Neural cell (in vitro differentiated cells): ENCODE measurements at regions not wholly inside any gene's neighbourhood (a gene's known extent, or its start where the extent isn't known, plus 50 kb on each side); places are given as distances from the start of the nearest gene placed in this dataset.

Experiments used
- H2AFZ ChIP-seq: fragments of 200-600, 300-800 bp; sonication (generic), shearing (Covaris generic); 2 replicates; pipeline ENCODE4 v1.6.0; 2014; ENCODE audit warnings: low read depth, mild to moderate bottlenecking, antibody characterized with exemption, low read length, moderate library complexity
- H3F3A ChIP-seq: fragments of 200-600 bp; shearing (Covaris generic); 2 replicates; pipeline ENCODE4 v1.6.1; 2016; ENCODE audit warnings: mild to moderate bottlenecking, moderate library complexity, mixed read lengths, antibody characterized with exemption, low read length; ENCODE audit not compliant: insufficient read depth, poor library complexity, severe bottlenecking
- H3K27ac ChIP-seq: fragments of 200-600, 300-800 bp; sonication (generic), shearing (Covaris generic); 2 replicates; pipeline ENCODE4 v1.5.1; 2014; ENCODE audit warnings: mild to moderate bottlenecking, low read length, moderate library complexity
- H3K27me3 ChIP-seq: fragments of 300-800, 200-600 bp; sonication (generic), shearing (Covaris generic); 2 replicates; pipeline ENCODE4 v1.6.0; 2014; ENCODE audit warnings: mild to moderate bottlenecking, low read depth, low read length, moderate library complexity; ENCODE audit not compliant: insufficient read depth
- H3K36me3 ChIP-seq: fragments of 300-800, 200-600 bp; sonication (generic), shearing (Covaris generic); 2 replicates; pipeline ENCODE4 v1.5.1; 2014; ENCODE audit warnings: mild to moderate bottlenecking, antibody characterized with exemption, low read length, moderate library complexity; ENCODE audit not compliant: insufficient read depth
- H3K4me2 ChIP-seq: fragments of 300-800, 200-600 bp; sonication (generic), shearing (Covaris generic); 2 replicates; pipeline ENCODE4 v1.6.0; 2014; ENCODE audit warnings: mild to moderate bottlenecking, low read length
- H3K4me3 ChIP-seq: fragments of 300-800, 200-600 bp; sonication (generic), shearing (Covaris generic); 2 replicates; pipeline ENCODE4 v1.5.1; 2014; ENCODE audit warnings: mild to moderate bottlenecking, low read length, moderate library complexity
- H3K79me2 ChIP-seq: fragments of 200-600 bp; shearing (Covaris generic); replicated peaks from 2 replicates; pipeline ENCODE4 v1.6.0; 2014; ENCODE audit warnings: mild to moderate bottlenecking, low read length, moderate library complexity; ENCODE audit not compliant: insufficient read depth
- H3K9ac ChIP-seq: fragments of 300-800, 200-600 bp; sonication (generic), shearing (Covaris generic); 2 replicates; pipeline ENCODE4 v1.6.1; 2016; ENCODE audit warnings: mild to moderate bottlenecking, low read length, mixed read lengths
- H3K9me2 ChIP-seq: fragments of 200-600 bp; shearing (Covaris generic); 2 replicates; pipeline ENCODE4 v1.6.1; 2016; ENCODE audit warnings: mild to moderate bottlenecking, low read length, mixed read lengths; ENCODE audit not compliant: insufficient read depth
- H3K9me3 ChIP-seq: fragments of 200-600, 300-800 bp; sonication (generic), shearing (Covaris generic); 2 replicates; pipeline ENCODE4 v1.6.1; 2016; ENCODE audit warnings: mild to moderate bottlenecking, mixed run types, low read length, moderate library complexity, mixed read lengths
- H4K20me1 ChIP-seq: fragments of 200-600 bp; shearing (Covaris generic); 2 replicates; pipeline ENCODE4 v1.6.1; 2016; ENCODE audit warnings: mild to moderate bottlenecking, mixed run types; ENCODE audit not compliant: insufficient read depth
- CTCF ChIP-seq: fragments of 450-650 bp; IDR thresholded peaks from 2 replicates; pipeline ENCODE4 v1.5.1; 2014; ENCODE audit warnings: antibody characterized with exemption, mild to moderate bottlenecking, moderate library complexity; ENCODE audit not compliant: poor library complexity, severe bottlenecking
- EP300 ChIP-seq: fragments of 450-650 bp; conservative IDR thresholded peaks from 2 replicates; pipeline ENCODE4 v1.6.1; 2014; ENCODE audit warnings: antibody characterized with exemption, mild to moderate bottlenecking, moderate library complexity; ENCODE audit not compliant: poor library complexity, severe bottlenecking
- EZH2 ChIP-seq: fragments of 200-600, 300-800 bp; shearing (Covaris generic), sonication (generic); IDR thresholded peaks from 2 replicates; pipeline ENCODE4 v1.6.1; 2014; ENCODE audit warnings: antibody characterized with exemption, low read length, borderline replicate concordance, mild to moderate bottlenecking; ENCODE audit not compliant: insufficient read depth, poor library complexity, severe bottlenecking
- MXI1 ChIP-seq: fragments of 450-650 bp; conservative IDR thresholded peaks from 2 replicates; pipeline ENCODE4 v1.6.1; 2014; ENCODE audit warnings: antibody characterized with exemption, mild to moderate bottlenecking; ENCODE audit not compliant: poor library complexity, severe bottlenecking
- POLR2AphosphoS5 ChIP-seq: IDR thresholded peaks from 2 replicates; pipeline ENCODE4 v1.6.1; 2012
- RAD21 ChIP-seq: fragments of 450-650 bp; conservative IDR thresholded peaks from 2 replicates; pipeline ENCODE4 v1.6.1; 2014; ENCODE audit warnings: antibody characterized with exemption, mild to moderate bottlenecking, moderate library complexity
- REST ChIP-seq: IDR thresholded peaks from 2 replicates; pipeline ENCODE4 v1.6.1; 2012; ENCODE audit warnings: borderline replicate concordance
- SMC3 ChIP-seq: fragments of 450-650 bp; conservative IDR thresholded peaks from 2 replicates; pipeline ENCODE4 v1.6.1; 2014; ENCODE audit warnings: antibody characterized with exemption, mild to moderate bottlenecking, moderate library complexity; ENCODE audit not compliant: poor library complexity
- TAF1 ChIP-seq: IDR thresholded peaks from 2 replicates; pipeline ENCODE4 v1.6.1; 2012; ENCODE audit warnings: low read depth

- Histone ChIP-seq H3K4me3 (no peak overlapping the region), H3K36me3 (no peaks in the 10 kb centered on the region), H3K9ac (no peak overlapping the region), H3K9me3 (no peaks in the 10 kb centered on the region), H3K79me2 (no peaks in the 10 kb centered on the region), H4K20me1 (no peaks in the 10 kb centered on the region), H3K9me2 (no peaks in the 10 kb centered on the region), H3K27ac (no peak overlapping the region), H3K4me2 (no peak overlapping the region), H3F3A (no peaks in the 10 kb centered on the region), H3K27me3 (no peaks in the 10 kb centered on the region), H2AFZ (no peak overlapping the region)
- TF ChIP-seq POLR2AphosphoS5 (no peak), RAD21 (no peak)
These were observed 262.7 kb downstream of the RCHY1 start for GRCh38 chr4:75251547-75251946.

GRCh38 chr4:75249739-75250138, 264.5 kb downstream of the RCHY1 start:
- no peaks in the 10 kb centered on the region for H4K20me1 ChIP-seq
- TF ChIP-seq REST (no peak), POLR2AphosphoS5 (no peak), EZH2 (no peak), EP300 (no peak), MXI1 (no peak), RAD21 (no peak), SMC3 (no peak), TAF1 (no peak), CTCF (no peak)

More at GRCh38 chr4:75249739-75250138, 264.5 kb downstream of the RCHY1 start:
- Histone ChIP-seq H3K9me2 (no peaks in the 10 kb centered on the region), H3K79me2 (no peaks in the 10 kb centered on the region), H3K9ac (no peak overlapping the region), H2AFZ (no peak overlapping the region), H3K9me3 (no peaks in the 10 kb centered on the region), H3K4me2 (no peak overlapping the region), H3F3A (no peaks in the 10 kb centered on the region), H3K27ac (no peak overlapping the region), H3K4me3 (no peak overlapping the region), H3K27me3 (no peaks in the 10 kb centered on the region), H3K36me3 (no peaks in the 10 kb centered on the region)
